IPS DF 6.9 (cell line): ENCODE measurements at regions not wholly inside any gene's neighbourhood (a gene's known extent, or its start where the extent isn't known, plus 50 kb on each side); places are given as distances from the start of the nearest gene placed in this dataset.

Source experiments
- DNase-seq: peaks from one replicate; pipeline ENCODE4 v3.0.0-alpha.2; 2013; ENCODE audit warnings: low read depth, low spot score
- H3K27ac ChIP-seq: one replicate; pipeline ENCODE4 v1.5.1; 2013; ENCODE audit warnings: low read length, control low read depth
- H3K27me3 ChIP-seq: 2 replicates; pipeline ENCODE4 v1.6.1; 2013; ENCODE audit warnings: mild to moderate bottlenecking, low read length; ENCODE audit not compliant: control insufficient read depth, insufficient read depth
- H3K36me3 ChIP-seq: 2 replicates; pipeline ENCODE4 v1.6.1; 2013; ENCODE audit warnings: low read length; ENCODE audit not compliant: control insufficient read depth, insufficient read depth
- H3K4me1 ChIP-seq: 2 replicates; pipeline ENCODE4 v1.6.1; 2013; ENCODE audit warnings: low read length; ENCODE audit not compliant: control insufficient read depth, insufficient read depth
- H3K4me3 ChIP-seq: 2 replicates; pipeline ENCODE4 v1.5.1; 2013; ENCODE audit warnings: mild to moderate bottlenecking, low read length
- H3K9me3 ChIP-seq: 2 replicates; pipeline ENCODE4 v1.6.1; 2013; ENCODE audit warnings: low read length, inconsistent platforms; ENCODE audit not compliant: control insufficient read depth, insufficient read depth
- WGBS: extraction: QIAGEN DNeasy Blood & Tissue Kit; methylation state at CpG from one replicate; pipeline ENCODE4 v1.1.7; 2013; ENCODE audit warnings: mixed read lengths, missing lambda C conversion rate; ENCODE audit not compliant: insufficient read length, insufficient coverage; 5-methylcytosine and 5-hydroxymethylcytosine counted together

- no CpG with 5 or more reads among the region's 1 CpG for WGBS
- Histone ChIP-seq H3K36me3 (no peaks in the 10 kb centered on the region), H3K27me3 (no peaks in the 10 kb centered on the region), H3K9me3 (no peaks in the 10 kb centered on the region), H3K27ac (no peak overlapping the region), H3K4me1 (no peaks in the 10 kb centered on the region), H3K4me3 (no peak overlapping the region)
- no peak for DNase-seq
These were observed 90.0 kb upstream of the SLC35B3 start for GRCh38 chr6:8525370-8525769.

- H3K4me1 ChIP-seq = peaks cover 1% of the 10 kb centered on the region; the same call in 1 of the 2 replicates
- no peak for DNase-seq
- WGBS = no CpG with 5 or more reads among the region's 1 CpG
- no peaks in the 10 kb centered on the region for H3K36me3 ChIP-seq
- no peaks in the 10 kb centered on the region for H3K9me3 ChIP-seq
- H3K27me3 ChIP-seq = no peaks in the 10 kb centered on the region
- H3K27ac ChIP-seq = no peak overlapping the region
- H3K4me3 ChIP-seq = no peak overlapping the region
These were observed 77.8 kb upstream of the SLC35B3 start for GRCh38 chr6:8513174-8513573.

- WGBS = no CpG with 5 or more reads among the region's 5 CpGs
- Histone ChIP-seq H3K4me3 (no peak overlapping the region), H3K27ac (no peak overlapping the region), H3K4me1 (no peaks in the 10 kb centered on the region), H3K27me3 (no peaks in the 10 kb centered on the region), H3K9me3 (no peaks in the 10 kb centered on the region), H3K36me3 (no peaks in the 10 kb centered on the region)
- DNase-seq = no peak
These were observed 71.9 kb upstream of the SLC35B3 start for GRCh38 chr6:8507286-8507685.

- no peaks in the 10 kb centered on the region for H3K9me3 ChIP-seq
- DNase-seq = no peak
- no peak overlapping the region for H3K4me3 ChIP-seq
- H3K27ac ChIP-seq = no peak overlapping the region
- no peaks in the 10 kb centered on the region for H3K27me3 ChIP-seq
- WGBS = no CpG with 5 or more reads among the region's 1 CpG
- no peaks in the 10 kb centered on the region for H3K36me3 ChIP-seq
- H3K4me1 ChIP-seq = no peaks in the 10 kb centered on the region
These were observed 70.8 kb upstream of the SLC35B3 start for GRCh38 chr6:8506126-8506525.

GRCh38 chr6:8499540-8499939, 64.2 kb upstream of the SLC35B3 start:
- H3K4me3 ChIP-seq = no peak overlapping the region
- no peaks in the 10 kb centered on the region for H3K4me1 ChIP-seq
- no peaks in the 10 kb centered on the region for H3K36me3 ChIP-seq
- no peak overlapping the region for H3K27ac ChIP-seq
- DNase-seq = peak; percentile 7
- no peaks in the 10 kb centered on the region for H3K9me3 ChIP-seq
- no CpG with 5 or more reads among the region's 1 CpG for WGBS
- no peaks in the 10 kb centered on the region for H3K27me3 ChIP-seq

- Histone ChIP-seq H3K9me3 (no peaks in the 10 kb centered on the region), H3K27me3 (no peaks in the 10 kb centered on the region), H3K27ac (no peak overlapping the region), H3K36me3 (no peaks in the 10 kb centered on the region), H3K4me1 (no peaks in the 10 kb centered on the region), H3K4me3 (no peak overlapping the region)
- WGBS = no CpG with 5 or more reads among the region's 5 CpGs
- no peak for DNase-seq
These were observed 59.4 kb upstream of the SLC35B3 start for GRCh38 chr6:8494730-8495129.

GRCh38 chr6:8492536-8493133, 57.3 kb upstream of the SLC35B3 start:
- no CpG with 5 or more reads among the region's 2 CpGs for WGBS
- Histone ChIP-seq H3K27me3 (no peaks in the 10 kb centered on the region), H3K4me3 (no peak overlapping the region), H3K36me3 (no peaks in the 10 kb centered on the region), H3K9me3 (no peaks in the 10 kb centered on the region), H3K4me1 (no peaks in the 10 kb centered on the region), H3K27ac (no peak overlapping the region)
- DNase-seq = no peak
